GM12892 (cell line): ENCODE measurements at regions not wholly inside any gene's neighbourhood (a gene's known extent, or its start where the extent isn't known, plus 50 kb on each side); places are given as distances from the start of the nearest gene placed in this dataset.

ENCODE experiments used
- POLR2A ChIP-seq: IDR thresholded peaks from 2 replicates; pipeline ENCODE4 v1.6.1; 2011; ENCODE audit warnings: low read depth, low read length, control low read depth
- POLR2AphosphoS5 ChIP-seq: IDR thresholded peaks from 2 replicates; pipeline ENCODE4 v1.6.1; 2011; ENCODE audit warnings: low read depth, low read length, control low read depth

- no peak for TF ChIP-seq POLR2A
- no peak for TF ChIP-seq POLR2AphosphoS5
These were observed 458.9 kb upstream of the DYNLRB2 start for GRCh38 chr16:80081846-80082245.
